HCT116 (cell line): ENCODE measurements at regions not wholly inside any gene's neighbourhood (a gene's known extent, or its start where the extent isn't known, plus 50 kb on each side); places are given as distances from the start of the nearest gene placed in this dataset.

Experiments used
- ATF3 ChIP-seq: IDR thresholded peaks from 2 replicates; pipeline ENCODE4 v1.6.1; 2012
- CTCF ChIP-seq, 3 experiments: fragments of 200-600 bp in 1 of 3; sonication (generic) in 1 of 3; IDR thresholded peaks in 2 of 3; conservative IDR thresholded peaks in 1 of 3; 2 replicates each; pipeline ENCODE4 v1.5.1; 2012 to 2017; ENCODE audit warnings: low read depth in 2 of 3, low read length in 2 of 3, antibody characterized with exemption in 1 of 3, borderline replicate concordance in 1 of 3, control low read depth in 1 of 3, mild to moderate bottlenecking in 1 of 3, mixed read lengths in 1 of 3, mixed run types in 1 of 3, moderate library complexity in 1 of 3; ENCODE audit not compliant: insufficient read depth in 1 of 3
- EZH2 ChIP-seq: fragments of 200-600 bp; sonication (generic); IDR thresholded peaks from 2 replicates; pipeline ENCODE4 v1.6.1; 2017; ENCODE audit warnings: antibody characterized with exemption, mixed run types
- FOSL1 ChIP-seq: IDR thresholded peaks from 2 replicates; pipeline ENCODE4 v1.6.1; 2012; ENCODE audit warnings: low read depth
- POLR2A ChIP-seq: IDR thresholded peaks from 2 replicates; pipeline ENCODE4 v1.7.0; 2011; ENCODE audit warnings: borderline replicate concordance; ENCODE audit not compliant: insufficient read depth, insufficient read length; ENCODE audit errors: extremely low read depth
- POLR2AphosphoS5 ChIP-seq: IDR thresholded peaks from 2 replicates; pipeline ENCODE4 v1.6.1; 2011; ENCODE audit warnings: mild to moderate bottlenecking, low read depth, low read length, moderate library complexity
- RAD21 ChIP-seq: IDR thresholded peaks from 2 replicates; pipeline ENCODE4 v1.6.1; 2012; ENCODE audit warnings: low read depth, mild to moderate bottlenecking
- REST ChIP-seq: IDR thresholded peaks from 2 replicates; pipeline ENCODE4 v1.6.1; 2012; ENCODE audit warnings: low read depth
- SIN3A ChIP-seq: IDR thresholded peaks from 2 replicates; pipeline ENCODE4 v1.6.1; 2012; ENCODE audit warnings: low read depth
- TCF7L2 ChIP-seq: IDR thresholded peaks from 2 replicates; pipeline ENCODE4 v1.7.0; 2011; ENCODE audit warnings: borderline replicate concordance, inconsistent platforms; ENCODE audit not compliant: insufficient read depth, insufficient read length; ENCODE audit errors: extremely low read depth
- ZBTB33 ChIP-seq: IDR thresholded peaks from 2 replicates; pipeline ENCODE4 v1.6.1; 2011; ENCODE audit warnings: mild to moderate bottlenecking, low read length, moderate library complexity; ENCODE audit not compliant: insufficient replicate concordance; ENCODE audit errors: extremely low read depth
- ZNF274 ChIP-seq: fragments of 200-500 bp; sonication (Bioruptor generic); IDR thresholded peaks from 2 replicates; pipeline ENCODE4 v1.6.1; 2014; ENCODE audit warnings: mild to moderate bottlenecking, low read depth, low read length, inconsistent platforms

- TF ChIP-seq POLR2A (no peak), RAD21 (no peak), ATF3 (no peak), ZNF274 (no peak), CTCF (IDR thresholded peaks at IDR 0.05 in 2 of 3, conservative IDR thresholded peaks at IDR 0.05 in 1 of 3; ENCODE audit: borderline replicate concordance in 1 of 3, insufficient read depth in 1 of 3, low read depth in 2 of 3, low read length in 2 of 3) (no peak), SIN3A (no peak), REST (no peak), EZH2 (no peak), TCF7L2 (no peak), ZBTB33 (no peak), POLR2AphosphoS5 (no peak), FOSL1 (no peak)
These were observed 1295.6 kb upstream of the CITED2 start for GRCh38 chr6:140670021-140670420.
